SU-DHL-6 (cell line): ENCODE measurements at regions not wholly inside any gene's neighbourhood (a gene's known extent, or its start where the extent isn't known, plus 50 kb on each side); places are given as distances from the start of the nearest gene placed in this dataset.

Experiments used
- H2AFZ ChIP-seq: fragments of 200-600 bp; sonication (generic); 2 replicates; pipeline ENCODE4 v1.6.1; 2014; ENCODE audit warnings: low read depth, mild to moderate bottlenecking, moderate library complexity, mixed read lengths, antibody characterized with exemption, low read length; ENCODE audit not compliant: severe bottlenecking
- H3F3A ChIP-seq: fragments of 200-600 bp; shearing (Covaris generic); 2 replicates; pipeline ENCODE4 v1.6.0; 2016; ENCODE audit warnings: antibody characterized with exemption, mild to moderate bottlenecking; ENCODE audit not compliant: insufficient read depth
- H3K27ac ChIP-seq: fragments of 200-600 bp; sonication (generic); 2 replicates; pipeline ENCODE4 v1.5.1; 2016; ENCODE audit warnings: low read depth, mild to moderate bottlenecking, low read length, moderate library complexity, mixed read lengths
- H3K27me3 ChIP-seq: fragments of 200-600 bp; sonication (generic), shearing (Covaris generic); 2 replicates; pipeline ENCODE4 v1.6.0; 2014; ENCODE audit warnings: mild to moderate bottlenecking, low read length
- H3K36me3 ChIP-seq: fragments of 200-600 bp; sonication (generic); 2 replicates; pipeline ENCODE4 v1.6.1; 2014; ENCODE audit warnings: mild to moderate bottlenecking, low read length, mixed read lengths
- H3K4me2 ChIP-seq: fragments of 300-600, 200-600 bp; shearing (Covaris generic), sonication (generic); 2 replicates; pipeline ENCODE4 v1.6.0; 2014; ENCODE audit warnings: low read length, low read depth, mild to moderate bottlenecking; ENCODE audit not compliant: poor library complexity, severe bottlenecking
- H3K4me3 ChIP-seq: fragments of 200-600 bp; sonication (generic); 2 replicates; pipeline ENCODE4 v1.5.1; 2014; ENCODE audit warnings: antibody characterized with exemption, low read length, mild to moderate bottlenecking, mixed read lengths; ENCODE audit not compliant: insufficient read depth, poor library complexity, severe bottlenecking
- H3K79me2 ChIP-seq: fragments of 200-600 bp; sonication (generic); 2 replicates; pipeline ENCODE4 v1.6.1; 2014; ENCODE audit warnings: mild to moderate bottlenecking, low read length, moderate library complexity; ENCODE audit not compliant: insufficient read depth
- H3K9ac ChIP-seq: fragments of 200-600 bp; sonication (generic); 2 replicates; pipeline ENCODE4 v1.7.0; 2014; ENCODE audit warnings: mild to moderate bottlenecking, low read length
- H3K9me2 ChIP-seq: fragments of 200-600 bp; sonication (generic); replicated peaks from 2 replicates; pipeline ENCODE4 v1.6.1; 2014; ENCODE audit warnings: low read length; ENCODE audit not compliant: insufficient read depth
- H3K9me3 ChIP-seq: fragments of 200-600 bp; sonication (generic); 2 replicates; pipeline ENCODE4 v1.6.1; 2014; ENCODE audit warnings: low read length, mixed read lengths; ENCODE audit not compliant: insufficient read depth
- H4K20me1 ChIP-seq: fragments of 200-600 bp; sonication (generic); 2 replicates; pipeline ENCODE4 v1.6.1; 2014; ENCODE audit warnings: low read depth, mild to moderate bottlenecking, antibody characterized with exemption, low read length, moderate library complexity, mixed read lengths
- EZH2phosphoT487 ChIP-seq: fragments of 200-600 bp; sonication (generic), shearing (Covaris generic); conservative IDR thresholded peaks from 2 replicates; pipeline ENCODE4 v1.6.1; 2018; ENCODE audit warnings: mild to moderate bottlenecking, antibody characterized with exemption, low read length, moderate library complexity, mixed read lengths
- TF ChIP-seq, protein P1 (sequence below): fragments of 200-600 bp; sonication (generic); IDR thresholded peaks from one replicate; pipeline ENCODE4 v1.5.1; 2017; ENCODE audit warnings: antibody characterized with exemption, mild to moderate bottlenecking, low read length, moderate library complexity; ENCODE audit not compliant: insufficient read depth, poor library complexity, severe bottlenecking

DNA sequence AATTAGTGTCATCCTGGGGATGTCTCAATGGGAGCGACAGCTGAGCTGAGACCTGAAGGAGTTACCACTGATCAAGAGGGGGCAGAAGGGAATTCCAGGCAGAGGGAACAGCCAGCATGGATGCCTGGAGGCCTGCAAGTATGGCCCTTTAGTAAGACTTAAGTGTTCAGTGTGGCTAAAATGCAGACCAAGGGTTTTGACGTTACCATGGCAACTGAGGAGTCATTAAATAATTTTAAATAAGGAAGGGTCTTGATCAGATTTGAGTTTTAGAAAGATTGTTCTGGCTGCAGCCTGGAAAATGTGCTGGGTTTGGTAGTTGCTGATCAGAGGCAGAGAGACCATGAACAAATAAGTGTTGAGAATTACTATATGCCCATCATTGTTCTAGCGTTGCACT lies 285.5 kb downstream of the USP46 start:
- no peaks in the 10 kb centered on the region for H3K79me2 ChIP-seq
- no peak overlapping the region for H3K4me3 ChIP-seq
- no peak overlapping the region for H3K27ac ChIP-seq
- TF ChIP-seq, protein P1, sequence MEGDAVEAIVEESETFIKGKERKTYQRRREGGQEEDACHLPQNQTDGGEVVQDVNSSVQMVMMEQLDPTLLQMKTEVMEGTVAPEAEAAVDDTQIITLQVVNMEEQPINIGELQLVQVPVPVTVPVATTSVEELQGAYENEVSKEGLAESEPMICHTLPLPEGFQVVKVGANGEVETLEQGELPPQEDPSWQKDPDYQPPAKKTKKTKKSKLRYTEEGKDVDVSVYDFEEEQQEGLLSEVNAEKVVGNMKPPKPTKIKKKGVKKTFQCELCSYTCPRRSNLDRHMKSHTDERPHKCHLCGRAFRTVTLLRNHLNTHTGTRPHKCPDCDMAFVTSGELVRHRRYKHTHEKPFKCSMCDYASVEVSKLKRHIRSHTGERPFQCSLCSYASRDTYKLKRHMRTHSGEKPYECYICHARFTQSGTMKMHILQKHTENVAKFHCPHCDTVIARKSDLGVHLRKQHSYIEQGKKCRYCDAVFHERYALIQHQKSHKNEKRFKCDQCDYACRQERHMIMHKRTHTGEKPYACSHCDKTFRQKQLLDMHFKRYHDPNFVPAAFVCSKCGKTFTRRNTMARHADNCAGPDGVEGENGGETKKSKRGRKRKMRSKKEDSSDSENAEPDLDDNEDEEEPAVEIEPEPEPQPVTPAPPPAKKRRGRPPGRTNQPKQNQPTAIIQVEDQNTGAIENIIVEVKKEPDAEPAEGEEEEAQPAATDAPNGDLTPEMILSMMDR: no peak
- no peak for TF ChIP-seq EZH2phosphoT487
- no peaks in the 10 kb centered on the region for H3K9me3 ChIP-seq
- no peak overlapping the region for H3K9ac ChIP-seq
- no peaks in the 10 kb centered on the region for H3K9me2 ChIP-seq
- no peak overlapping the region for H3K4me2 ChIP-seq
- H2AFZ ChIP-seq: no peak overlapping the region
- H4K20me1 ChIP-seq: no peaks in the 10 kb centered on the region
- no peaks in the 10 kb centered on the region for H3K36me3 ChIP-seq
- no peaks in the 10 kb centered on the region for H3K27me3 ChIP-seq
- no peaks in the 10 kb centered on the region for H3F3A ChIP-seq

DNA sequence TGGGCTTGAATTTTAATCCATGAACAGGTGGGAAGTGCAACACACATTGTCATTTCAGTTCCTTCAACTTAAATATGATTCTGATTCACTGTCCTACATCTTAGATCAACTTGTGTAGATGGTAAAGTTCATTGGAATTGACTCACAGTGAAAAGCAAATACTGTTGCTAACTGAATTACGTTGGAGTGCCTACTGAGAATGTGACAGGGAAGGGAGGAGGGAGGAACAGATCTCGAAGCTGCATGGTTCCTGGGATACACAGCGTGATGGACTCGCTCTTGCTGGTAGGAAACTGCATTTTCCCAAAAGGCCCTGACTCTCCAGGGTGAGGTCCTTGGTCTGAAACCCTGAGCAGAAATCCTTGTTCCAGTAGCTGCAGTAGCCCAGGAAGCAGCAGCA lies 284.2 kb downstream of the USP46 start:
- no peak overlapping the region for H3K27ac ChIP-seq
- H3K9me2 ChIP-seq: no peaks in the 10 kb centered on the region
- TF ChIP-seq EZH2phosphoT487: no peak
- TF ChIP-seq, protein P1: no peak
- no peaks in the 10 kb centered on the region for H4K20me1 ChIP-seq
- no peaks in the 10 kb centered on the region for H3F3A ChIP-seq
- no peak overlapping the region for H3K4me2 ChIP-seq
- no peaks in the 10 kb centered on the region for H3K79me2 ChIP-seq
- no peak overlapping the region for H3K9ac ChIP-seq
- H3K27me3 ChIP-seq: no peaks in the 10 kb centered on the region
- no peak overlapping the region for H3K4me3 ChIP-seq
- no peak overlapping the region for H2AFZ ChIP-seq
- H3K9me3 ChIP-seq: no peaks in the 10 kb centered on the region
- no peaks in the 10 kb centered on the region for H3K36me3 ChIP-seq

DNA sequence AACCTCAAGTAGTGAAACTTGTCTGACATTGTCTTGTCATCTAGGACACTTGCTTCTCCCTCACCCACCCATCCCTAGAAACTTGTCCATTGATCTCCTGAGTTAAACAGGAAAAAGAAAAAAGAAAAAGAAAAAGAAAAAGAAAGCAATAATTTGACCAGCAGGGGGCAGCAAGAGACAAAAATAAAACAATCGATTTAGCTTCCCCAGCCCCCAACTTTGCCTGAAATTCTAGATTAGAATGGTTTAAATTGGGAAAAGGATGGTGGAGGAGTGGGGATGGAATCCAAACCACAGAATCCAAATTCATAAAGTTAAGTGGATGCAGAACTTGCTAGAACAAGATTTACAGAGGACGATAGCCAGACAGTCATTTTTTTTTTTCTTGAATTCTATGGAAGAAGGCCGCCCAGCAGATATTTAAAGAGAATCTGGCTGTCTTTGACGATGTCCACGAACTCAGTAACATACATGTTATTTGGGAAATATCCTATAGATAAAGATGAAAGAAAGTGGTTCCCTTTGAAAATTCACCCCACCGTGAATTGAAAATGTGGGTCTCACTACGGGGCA lies 282.9 kb downstream of the USP46 start:
- TF ChIP-seq, protein P1: peak; percentile 78
- TF ChIP-seq EZH2phosphoT487: no peak
- Histone ChIP-seq H3K4me3 (no peak overlapping the region), H3K4me2 (no peak overlapping the region)

More for the DNA sequence above, 282.9 kb downstream of the USP46 start:
- no peaks in the 10 kb centered on the region for H3F3A ChIP-seq
- H3K27me3 ChIP-seq: no peaks in the 10 kb centered on the region
- H3K9ac ChIP-seq: no peak overlapping the region
- no peaks in the 10 kb centered on the region for H4K20me1 ChIP-seq
- H3K36me3 ChIP-seq: no peaks in the 10 kb centered on the region
- no peaks in the 10 kb centered on the region for H3K79me2 ChIP-seq
- H3K9me2 ChIP-seq: no peaks in the 10 kb centered on the region
- H2AFZ ChIP-seq: no peak overlapping the region
- H3K27ac ChIP-seq: no peak overlapping the region
- no peaks in the 10 kb centered on the region for H3K9me3 ChIP-seq
